Neural progenitor cell (in vitro differentiated cells): ENCODE measurements at regions not wholly inside any gene's neighbourhood (a gene's known extent, or its start where the extent isn't known, plus 50 kb on each side); places are given as distances from the start of the nearest gene placed in this dataset.

Experiments
- DNase-seq: peaks from one replicate; pipeline ENCODE4 v3.0.0-alpha.2; 2016; ENCODE audit warnings: low spot score
- H2AFZ ChIP-seq: fragments of 200-600 bp; sonication (generic); replicated peaks from 2 replicates; pipeline ENCODE4 v1.6.1; 2016; ENCODE audit warnings: antibody characterized with exemption
- H3F3A ChIP-seq: fragments of 200-600 bp; sonication (generic); 2 replicates; pipeline ENCODE4 v1.6.1; 2016; ENCODE audit warnings: antibody characterized with exemption, low read depth
- H3K27ac ChIP-seq: fragments of 200-600 bp; sonication (generic); 2 replicates; pipeline ENCODE4 v1.5.1; 2016; ENCODE audit warnings: mild to moderate bottlenecking
- H3K27me3 ChIP-seq: fragments of 200-600 bp; sonication (generic); 2 replicates; pipeline ENCODE4 v1.6.1; 2016; ENCODE audit warnings: mild to moderate bottlenecking, moderate library complexity
- H3K36me3 ChIP-seq: fragments of 200-600 bp; sonication (generic); 2 replicates; pipeline ENCODE4 v1.5.1; 2016
- H3K4me1 ChIP-seq: fragments of 200-600 bp; sonication (generic); 2 replicates; pipeline ENCODE4 v1.6.1; 2016; ENCODE audit warnings: mixed run types
- H3K4me2 ChIP-seq: fragments of 200-600 bp; sonication (generic); 2 replicates; pipeline ENCODE4 v1.6.1; 2016
- H3K4me3 ChIP-seq: fragments of 200-600 bp; sonication (generic); 2 replicates; pipeline ENCODE4 v1.5.1; 2016
- H3K79me2 ChIP-seq: fragments of 200-600 bp; sonication (generic); 2 replicates; pipeline ENCODE4 v1.6.1; 2016; ENCODE audit warnings: low read depth
- H3K9ac ChIP-seq: fragments of 200-600 bp; sonication (generic); 2 replicates; pipeline ENCODE4 v1.6.1; 2016
- H3K9me3 ChIP-seq: fragments of 200-600 bp; sonication (generic); 2 replicates; pipeline ENCODE4 v1.5.1; 2016; ENCODE audit warnings: low read depth
- H4K20me1 ChIP-seq: fragments of 200-600 bp; sonication (generic); 2 replicates; pipeline ENCODE4 v1.6.1; 2016; ENCODE audit warnings: low read depth
- H3K27ac Mint-ChIP-seq: 3 replicates; pipeline ENCODE4 v1.8.0; 2021; ENCODE audit warnings: mixed read lengths
- H3K27me3 Mint-ChIP-seq: 2 replicates; pipeline ENCODE4 v1.8.0; 2022; ENCODE audit warnings: low read depth, mild to moderate bottlenecking, inconsistent platforms, moderate library complexity, mixed read lengths; ENCODE audit not compliant: insufficient read depth
- H3K36me3 Mint-ChIP-seq: 3 replicates; pipeline ENCODE4 v1.8.0; 2021; ENCODE audit warnings: mixed read lengths
- H3K4me1 Mint-ChIP-seq: 3 replicates; pipeline ENCODE4 v1.8.0; 2021; ENCODE audit warnings: mixed read lengths
- H3K4me3 Mint-ChIP-seq: 3 replicates; pipeline ENCODE4 v1.8.0; 2021; ENCODE audit warnings: mild to moderate bottlenecking, moderate library complexity, mixed read lengths
- H3K9me3 Mint-ChIP-seq: 3 replicates; pipeline ENCODE4 v1.8.0; 2020; ENCODE audit warnings: mixed read lengths
- CTCF ChIP-seq: fragments of 200-600 bp; sonication (generic); IDR thresholded peaks from 2 replicates; pipeline ENCODE4 v1.5.1; 2017; ENCODE audit warnings: antibody characterized with exemption, mild to moderate bottlenecking
- EZH2 ChIP-seq: fragments of 200-600 bp; sonication (generic); IDR thresholded peaks from 2 replicates; pipeline ENCODE4 v1.6.1; 2017; ENCODE audit warnings: antibody characterized with exemption, mild to moderate bottlenecking, moderate library complexity
- EZH2phosphoT487 ChIP-seq: fragments of 200-600 bp; sonication (generic); IDR thresholded peaks from 2 replicates; pipeline ENCODE4 v1.6.1; 2017; ENCODE audit warnings: antibody characterized with exemption

GRCh38 chr6:48614326-48614725 lies 503.3 kb upstream of the PTCHD4 start:
- H3K27me3 ChIP-seq, result no peaks in the 10 kb centered on the region
- H3K79me2 ChIP-seq, result no peaks in the 10 kb centered on the region
- no peak overlapping the region for H3K4me3 Mint-ChIP-seq
- no peak overlapping the region for H3K4me2 ChIP-seq
- peaks cover 12% of the 10 kb centered on the region for H3K9me3 Mint-ChIP-seq
- H4K20me1 ChIP-seq, result no peaks in the 10 kb centered on the region
- no peaks in the 10 kb centered on the region for H3K36me3 Mint-ChIP-seq
- no peak overlapping the region for H3K4me3 ChIP-seq
- H2AFZ ChIP-seq, result no peak overlapping the region
- no peak overlapping the region for H3K27ac ChIP-seq
- H3K9ac ChIP-seq, result no peak overlapping the region
- no peaks in the 10 kb centered on the region for H3K4me1 ChIP-seq
- H3F3A ChIP-seq, result no peaks in the 10 kb centered on the region
- H3K36me3 ChIP-seq, result no peaks in the 10 kb centered on the region
- no peaks in the 10 kb centered on the region for H3K9me3 ChIP-seq
- no peak overlapping the region for H3K27ac Mint-ChIP-seq
- H3K4me1 Mint-ChIP-seq, result no peaks in the 10 kb centered on the region
- TF ChIP-seq EZH2phosphoT487 (no peak), EZH2 (no peak), CTCF (no peak)
- DNase-seq, result no peak
- no peaks in the 10 kb centered on the region for H3K27me3 Mint-ChIP-seq

GRCh38 chr6:48613231-48613949 lies 502.4 kb upstream of the PTCHD4 start:
- Mint-ChIP-seq H3K4me1 (no peaks in the 10 kb centered on the region), H3K27me3 (no peaks in the 10 kb centered on the region), H3K4me3 (no peak overlapping the region), H3K9me3 (peaks cover 12% of the 10 kb centered on the region), H3K36me3 (no peaks in the 10 kb centered on the region), H3K27ac (no peak overlapping the region)
- Histone ChIP-seq H3K4me2 (no peak overlapping the region), H2AFZ (no peak overlapping the region), H3K27me3 (no peaks in the 10 kb centered on the region), H3K79me2 (no peaks in the 10 kb centered on the region), H3K9ac (no peak overlapping the region), H3K4me1 (no peaks in the 10 kb centered on the region), H3F3A (no peaks in the 10 kb centered on the region), H3K4me3 (no peak overlapping the region), H3K9me3 (no peaks in the 10 kb centered on the region), H3K36me3 (no peaks in the 10 kb centered on the region), H4K20me1 (no peaks in the 10 kb centered on the region), H3K27ac (no peak overlapping the region)
- DNase-seq, result no peak
- TF ChIP-seq EZH2 (no peak), CTCF (no peak), EZH2phosphoT487 (no peak)

- DNase-seq, result no peak
- Histone ChIP-seq H4K20me1 (no peaks in the 10 kb centered on the region), H3K4me3 (no peak overlapping the region), H3K27me3 (no peaks in the 10 kb centered on the region), H3K27ac (no peak overlapping the region), H3K9ac (no peak overlapping the region), H3K36me3 (no peaks in the 10 kb centered on the region), H3K4me1 (no peaks in the 10 kb centered on the region), H3K79me2 (no peaks in the 10 kb centered on the region), H3K9me3 (no peaks in the 10 kb centered on the region), H2AFZ (no peak overlapping the region), H3F3A (no peaks in the 10 kb centered on the region), H3K4me2 (no peak overlapping the region)
- no peaks in the 10 kb centered on the region for H3K4me1 Mint-ChIP-seq
- TF ChIP-seq EZH2phosphoT487, result no peak
- TF ChIP-seq EZH2, result no peak
- no peak for TF ChIP-seq CTCF
- H3K9me3 Mint-ChIP-seq, result peaks cover under 1% of the 10 kb centered on the region
- no peak overlapping the region for H3K4me3 Mint-ChIP-seq
- no peaks in the 10 kb centered on the region for H3K27me3 Mint-ChIP-seq
- no peak overlapping the region for H3K27ac Mint-ChIP-seq
- no peaks in the 10 kb centered on the region for H3K36me3 Mint-ChIP-seq
Observed at GRCh38 chr6:48611332-48611731, 500.3 kb upstream of the PTCHD4 start.
